ENCODE measurements at regions not wholly inside any gene's neighbourhood (a gene's known extent, or its start where the extent isn't known, plus 50 kb on each side); places are given as distances from the start of the nearest gene placed in this dataset.

DNA sequence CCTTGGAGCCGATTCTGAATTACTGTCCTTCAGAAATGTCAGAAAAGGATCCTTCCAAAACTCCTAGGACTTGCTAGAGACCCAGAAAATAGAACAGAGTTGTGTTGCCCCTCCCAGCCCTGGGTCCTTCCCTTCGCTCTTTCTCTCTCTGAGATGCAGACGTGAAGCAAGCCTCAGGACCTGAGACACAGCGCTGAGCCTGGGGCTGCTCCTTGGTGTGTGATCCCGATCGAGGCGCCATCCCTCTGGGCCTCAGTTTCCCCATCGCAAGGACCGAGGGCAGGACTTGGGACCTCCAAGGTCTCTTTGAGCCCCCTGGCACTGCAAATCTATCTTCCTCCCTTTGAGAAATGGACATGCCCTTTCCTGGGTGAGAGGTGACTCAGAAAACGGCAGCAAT lies 533.5 kb downstream of the TBC1D22A start:
- DNase-seq (ENCODE audit: low read depth): no peak

DNA sequence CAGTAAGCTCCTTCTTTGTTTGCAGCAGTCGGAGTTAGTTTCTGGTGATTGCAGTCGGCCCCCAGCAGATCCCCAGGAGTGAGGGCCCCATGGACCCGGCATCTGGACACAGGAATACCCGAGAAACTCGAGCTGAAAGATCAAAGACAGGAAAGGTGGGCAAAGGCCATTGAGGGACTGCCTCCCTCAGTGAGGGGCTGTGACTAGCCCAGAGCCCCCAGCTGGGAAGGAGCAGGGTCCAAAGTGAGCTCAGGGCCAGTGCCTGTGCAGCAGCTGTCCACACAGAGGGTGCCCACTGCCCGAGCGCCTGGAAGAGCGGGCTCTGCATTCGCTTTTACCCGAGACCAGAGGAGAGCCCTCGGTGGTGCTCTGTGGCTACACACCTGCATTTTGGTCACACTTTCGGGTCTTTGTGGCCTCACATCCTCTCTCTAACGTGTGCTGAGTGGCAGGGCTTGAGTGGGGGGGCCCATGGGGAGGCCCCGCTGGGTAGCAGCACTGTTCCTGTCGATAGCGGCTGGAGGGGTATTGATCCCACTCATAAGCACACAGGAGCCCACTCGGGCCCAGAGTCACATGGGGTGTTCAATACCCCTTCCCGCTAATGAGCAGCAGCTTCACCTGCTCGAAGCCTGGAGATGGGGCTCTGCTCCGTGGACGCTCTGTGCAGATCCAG lies 532.9 kb downstream of the TBC1D22A start:
- DNase-seq (ENCODE audit: low read depth): no peak

DNA sequence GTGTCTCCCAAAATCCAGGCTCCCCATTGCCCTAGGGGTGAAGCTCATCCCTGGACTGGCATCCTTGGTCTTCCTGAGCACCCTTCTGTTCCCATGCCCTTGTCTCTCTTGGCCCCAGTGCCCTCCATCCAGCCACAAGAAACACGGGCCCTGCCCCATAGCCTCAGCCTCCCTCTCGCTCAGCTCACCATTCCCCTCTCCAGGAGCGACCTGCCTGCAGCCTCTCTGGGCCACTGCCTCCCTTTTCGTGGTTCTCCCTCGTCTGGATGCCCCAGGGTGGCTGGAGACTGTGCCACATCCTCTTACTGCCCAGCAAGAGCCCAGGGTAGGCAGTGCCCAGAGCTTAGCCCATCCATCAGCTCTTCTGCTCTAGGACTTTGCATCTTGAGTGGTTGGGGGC lies 532.1 kb downstream of the TBC1D22A start:
- no peak for DNase-seq (ENCODE audit: low read depth)

DNA sequence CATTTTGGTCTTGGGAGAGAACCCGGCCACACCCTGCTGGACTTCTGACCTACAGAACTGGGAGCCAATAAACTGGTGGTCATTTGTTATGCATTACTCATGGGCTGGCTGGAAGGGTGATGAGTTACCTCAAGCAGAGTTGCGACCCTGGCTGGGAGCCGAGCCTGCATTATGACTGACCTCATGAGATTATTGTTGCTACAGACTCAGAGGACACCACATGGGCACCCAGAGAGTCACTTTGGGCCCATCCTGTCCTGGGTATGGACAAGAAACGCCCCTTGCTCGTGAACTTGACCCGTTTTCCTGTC lies 531.7 kb downstream of the TBC1D22A start:
- no peak for DNase-seq (ENCODE audit: low read depth)

DNA sequence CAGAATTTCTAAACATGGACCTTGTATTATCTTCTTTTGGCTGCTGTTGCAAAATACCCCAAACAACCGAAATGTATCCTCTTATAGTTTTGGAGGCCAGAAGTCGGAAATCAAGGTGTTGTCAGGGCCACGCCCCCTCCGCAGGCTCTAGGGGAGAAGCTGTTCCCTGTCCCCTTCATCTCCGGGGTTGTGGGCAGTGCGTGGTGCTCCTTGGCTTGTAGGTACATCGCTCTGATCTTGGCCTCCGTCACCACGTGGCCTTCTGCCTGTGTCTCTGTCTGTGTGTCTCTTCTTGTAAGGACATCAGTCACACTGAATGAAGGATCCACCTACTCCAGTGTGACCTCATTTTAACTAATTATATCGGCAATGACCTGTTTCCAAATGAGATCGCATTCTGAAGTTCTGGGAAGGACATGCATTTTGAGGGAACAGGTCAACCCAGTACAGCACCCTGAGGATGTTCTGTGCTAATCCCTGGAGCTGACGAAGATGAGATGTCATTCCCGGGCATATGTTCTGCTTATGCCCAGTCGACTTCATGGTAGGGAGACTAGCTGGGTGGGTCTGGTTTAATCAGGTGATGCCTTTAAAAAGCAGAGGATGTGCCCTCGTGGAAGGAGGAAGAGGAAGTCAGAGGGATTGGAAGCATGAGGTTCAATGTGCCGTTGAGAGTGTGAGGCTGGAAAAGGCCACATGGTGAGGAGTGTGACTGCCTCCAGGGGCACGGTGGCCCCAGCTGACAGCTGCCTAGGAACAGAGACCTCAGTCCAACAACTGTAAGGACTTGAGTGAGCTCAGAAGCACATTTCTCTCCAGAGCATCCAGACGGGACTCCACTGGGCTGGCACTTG lies 531.1 kb downstream of the TBC1D22A start:
- no peak for DNase-seq (ENCODE audit: low read depth)

DNA sequence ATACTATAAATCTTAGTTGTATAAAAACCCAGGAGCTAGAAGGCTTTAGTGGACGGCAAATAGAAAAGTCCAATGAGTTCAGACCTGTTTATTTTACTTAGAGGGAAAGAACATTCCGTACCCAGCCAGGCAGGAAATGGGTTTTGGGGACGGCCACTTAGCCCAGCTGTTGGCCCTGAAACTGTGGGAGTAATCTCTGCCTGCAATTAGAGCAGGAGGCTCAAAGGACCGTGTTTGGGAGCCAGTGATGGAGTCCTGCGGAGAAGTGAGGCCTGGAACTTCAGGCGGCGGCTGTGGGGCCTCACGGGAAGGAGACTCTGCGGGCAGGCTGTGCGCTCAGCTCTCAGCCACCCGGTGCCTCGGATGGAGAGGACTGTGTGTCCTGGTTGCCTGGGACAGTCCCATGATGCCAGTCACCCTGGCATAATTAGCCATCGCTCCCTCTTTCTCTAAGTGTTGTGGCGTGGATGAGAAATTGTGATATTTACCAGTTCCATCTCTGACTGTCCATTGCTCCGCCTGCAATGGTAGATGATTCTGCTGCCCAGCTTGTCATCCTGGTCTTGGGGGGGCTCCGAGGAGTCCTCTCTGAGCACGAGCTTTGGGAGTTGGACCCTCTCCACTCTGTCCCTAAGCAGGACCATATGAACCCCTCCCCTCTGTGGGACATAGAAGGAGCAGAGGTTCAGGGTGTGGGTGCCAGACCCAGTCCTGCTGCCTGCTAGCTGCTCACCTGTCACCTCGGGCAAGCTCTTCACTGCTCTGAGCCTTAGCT lies 530.3 kb downstream of the TBC1D22A start:
- DNase-seq (ENCODE audit: low read depth): no peak

DNA sequence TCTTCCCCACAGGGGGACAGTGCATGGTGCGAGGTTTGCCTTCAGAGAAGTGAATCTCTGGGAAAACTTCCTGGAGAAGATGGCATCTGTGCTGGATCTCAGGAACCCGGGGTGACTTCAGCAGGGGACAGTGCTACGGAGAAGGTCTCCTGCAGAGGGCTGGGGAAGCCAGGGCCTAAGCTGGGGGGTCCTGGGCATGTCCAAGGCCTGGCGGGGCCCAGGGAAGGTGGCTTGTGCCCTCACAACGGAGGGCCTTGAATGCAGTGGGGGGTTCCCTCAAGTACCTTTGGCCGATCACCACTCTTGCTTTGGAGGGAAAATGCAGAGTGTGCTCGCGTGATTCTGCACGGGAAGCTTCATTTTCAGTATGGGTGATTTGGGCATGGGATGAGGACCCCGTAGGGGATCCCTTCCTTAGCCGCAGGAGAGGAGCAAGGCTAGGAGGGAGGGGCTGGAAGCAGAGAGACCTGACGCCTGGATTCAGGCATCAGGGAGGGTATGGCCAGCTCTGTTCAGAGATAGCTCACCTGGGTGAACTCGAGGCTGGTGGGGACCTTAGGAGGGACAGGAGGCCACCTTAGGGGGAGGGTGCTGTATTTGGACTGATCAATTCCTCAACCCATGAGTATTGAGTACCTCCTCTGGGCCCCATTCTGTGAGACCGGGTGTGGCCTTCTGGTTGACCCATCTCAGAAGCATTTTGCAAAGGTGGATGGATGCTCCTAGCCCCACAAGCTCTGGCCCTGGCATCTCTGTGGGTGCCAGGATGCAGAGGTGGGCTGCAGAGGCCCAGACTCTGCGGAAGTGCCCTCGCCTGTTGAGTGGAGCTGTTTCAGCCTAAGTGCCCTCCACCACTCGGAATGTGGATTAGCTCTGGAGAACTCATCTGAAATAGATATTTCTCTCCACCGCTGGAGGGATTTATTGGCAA lies 529.4 kb downstream of the TBC1D22A start:
- DNase-seq (ENCODE audit: low read depth): no peak

DNA sequence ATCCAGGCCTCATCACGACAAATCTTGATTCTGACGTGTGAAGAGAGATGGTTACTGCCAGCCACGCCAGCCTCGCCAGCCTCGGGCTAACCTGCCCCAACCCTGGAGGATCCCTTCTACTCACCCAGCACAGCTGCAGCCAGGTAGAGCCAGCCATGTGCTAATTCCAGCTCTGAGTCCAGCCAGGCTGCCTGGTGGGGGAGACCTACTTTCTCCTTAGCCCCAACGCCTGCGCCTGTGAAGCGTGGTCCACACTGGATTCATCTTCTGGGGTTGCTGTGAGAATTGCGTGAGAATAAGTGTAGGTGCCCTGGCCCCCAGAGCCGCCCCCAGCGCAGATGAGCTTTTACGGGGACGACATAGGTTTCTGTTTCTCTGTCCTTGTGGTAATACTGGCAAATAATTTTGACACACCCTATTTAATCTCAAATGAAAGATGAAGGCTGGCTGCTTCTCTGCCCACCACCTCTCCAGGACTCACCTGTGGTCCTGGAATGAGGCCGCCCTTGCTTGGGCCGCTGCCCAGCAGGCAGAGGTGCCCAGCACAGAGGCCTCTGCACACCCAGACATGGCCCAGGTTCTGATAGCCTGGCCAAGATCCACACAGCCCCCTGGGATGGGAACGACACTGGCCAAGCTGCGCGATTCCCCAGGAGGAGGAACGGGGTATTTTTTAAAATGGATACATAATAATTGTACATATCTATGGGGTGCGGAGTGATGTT lies 528.4 kb downstream of the TBC1D22A start:
- no peak for DNase-seq (ENCODE audit: low read depth)

DNA sequence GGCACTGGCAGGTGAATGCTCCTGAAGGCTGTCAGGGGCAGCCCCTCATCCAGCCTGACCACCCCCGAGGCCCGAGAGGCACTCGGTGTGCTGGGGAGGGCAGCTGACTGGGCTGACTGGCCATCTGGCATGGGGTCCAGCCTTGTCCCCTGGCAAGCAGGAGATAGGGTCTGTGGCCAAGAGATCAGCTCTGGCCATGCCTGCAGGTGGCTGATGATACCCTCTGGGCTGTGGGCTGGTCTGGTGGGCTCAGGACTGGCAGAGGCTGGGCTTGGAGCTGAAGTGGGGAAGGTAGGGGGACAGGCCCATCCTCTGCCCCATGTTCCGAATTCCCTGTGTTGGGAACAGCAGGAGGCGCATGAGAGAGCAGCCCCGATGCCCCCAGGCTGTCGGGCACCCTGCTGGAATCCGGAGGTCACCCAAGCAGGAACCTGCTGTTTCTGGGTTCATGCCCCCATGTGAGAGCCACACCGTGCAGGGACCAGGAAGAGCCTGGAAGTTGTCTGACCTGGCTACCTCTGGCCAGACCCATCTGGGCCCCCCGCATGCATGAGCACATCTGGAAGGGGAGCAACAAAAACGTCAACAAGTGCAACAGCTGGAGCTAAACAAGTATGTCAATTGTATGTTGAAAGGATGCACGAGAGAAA lies 527.0 kb downstream of the TBC1D22A start:
- no peak for DNase-seq (ENCODE audit: low read depth)

DNA sequence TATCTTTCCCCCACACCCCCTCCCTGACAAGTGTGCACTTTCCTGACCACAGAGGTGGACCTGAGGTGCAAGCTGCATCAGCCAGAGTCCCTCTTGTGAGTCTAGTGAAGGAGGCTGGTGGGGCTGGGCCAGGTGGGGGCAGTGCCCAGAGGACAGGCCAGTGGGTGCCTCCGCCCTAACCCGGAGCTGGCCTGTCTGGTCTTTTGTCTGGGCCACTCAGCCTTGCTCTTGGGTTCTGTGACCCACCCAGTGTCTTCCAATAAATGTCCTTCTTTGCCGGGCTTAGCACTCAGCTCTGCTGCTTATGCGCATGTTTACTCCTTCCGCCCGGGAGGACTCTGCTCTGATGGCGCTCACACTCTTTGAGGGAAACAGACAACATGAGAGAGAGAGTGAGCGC lies 526.2 kb downstream of the TBC1D22A start:
- DNase-seq (ENCODE audit: low read depth): no peak

DNA sequence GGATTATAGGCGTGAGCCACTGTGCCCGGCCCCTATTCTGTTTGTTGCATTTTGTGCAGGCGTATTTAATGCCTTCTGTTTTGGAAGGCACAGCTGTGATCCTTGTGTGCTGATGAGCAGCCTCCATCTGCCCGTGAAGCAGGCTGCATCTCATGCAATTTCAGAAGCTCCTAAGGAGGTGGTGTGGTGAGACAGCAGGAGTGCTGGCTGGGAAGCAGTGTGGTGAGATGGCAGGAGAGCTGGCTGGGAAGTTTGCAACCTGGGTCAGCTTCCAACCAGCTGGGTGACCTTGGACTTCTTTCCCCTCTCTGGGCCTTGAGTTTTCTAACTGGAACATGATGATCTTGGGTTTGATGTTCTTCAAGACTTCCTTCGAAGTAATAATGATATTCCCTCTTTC lies 525.1 kb downstream of the TBC1D22A start:
- no peak for DNase-seq (ENCODE audit: low read depth)

DNA sequence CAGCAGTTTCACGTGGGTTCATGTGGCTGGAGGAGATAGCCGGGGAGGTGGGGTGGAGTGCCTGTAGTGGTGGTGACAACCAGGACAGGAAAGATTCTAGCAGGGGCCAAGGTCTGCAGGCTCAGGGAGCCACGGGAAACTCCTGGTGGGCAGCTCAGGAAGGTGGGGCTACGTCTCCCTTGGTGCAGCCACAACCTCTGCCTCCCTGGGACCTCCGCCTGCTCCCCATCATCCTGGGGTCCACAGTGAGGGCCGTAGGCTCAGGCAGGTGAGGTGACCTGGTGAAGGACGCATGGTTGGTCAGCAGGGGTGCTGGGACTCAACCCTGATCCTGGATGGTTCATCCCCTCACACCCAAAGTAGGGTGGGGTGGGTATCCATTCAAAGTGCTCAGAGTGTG lies 524.1 kb downstream of the TBC1D22A start:
- no peak for DNase-seq (ENCODE audit: low read depth)

DNA sequence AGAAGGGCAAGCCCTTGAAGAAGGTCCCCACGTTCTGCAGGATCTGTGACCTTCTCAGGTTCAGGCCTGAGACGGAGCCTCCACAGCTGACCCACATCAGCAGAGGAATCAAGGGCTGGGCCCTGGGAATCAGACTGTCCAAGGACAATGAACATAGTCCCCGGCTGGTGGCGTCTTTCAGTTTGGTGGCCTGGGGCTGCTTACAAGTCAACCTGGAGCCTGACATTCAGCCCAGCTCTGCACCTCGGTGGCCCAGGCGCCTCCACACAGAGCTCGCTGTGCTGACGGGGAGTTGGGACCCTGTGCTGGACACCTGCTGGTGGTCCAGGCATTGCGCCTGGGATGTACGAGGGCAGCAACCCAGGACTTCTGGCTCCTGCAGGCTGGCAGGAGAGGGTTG lies 523.5 kb downstream of the TBC1D22A start:
- no peak for DNase-seq (ENCODE audit: low read depth)

DNA sequence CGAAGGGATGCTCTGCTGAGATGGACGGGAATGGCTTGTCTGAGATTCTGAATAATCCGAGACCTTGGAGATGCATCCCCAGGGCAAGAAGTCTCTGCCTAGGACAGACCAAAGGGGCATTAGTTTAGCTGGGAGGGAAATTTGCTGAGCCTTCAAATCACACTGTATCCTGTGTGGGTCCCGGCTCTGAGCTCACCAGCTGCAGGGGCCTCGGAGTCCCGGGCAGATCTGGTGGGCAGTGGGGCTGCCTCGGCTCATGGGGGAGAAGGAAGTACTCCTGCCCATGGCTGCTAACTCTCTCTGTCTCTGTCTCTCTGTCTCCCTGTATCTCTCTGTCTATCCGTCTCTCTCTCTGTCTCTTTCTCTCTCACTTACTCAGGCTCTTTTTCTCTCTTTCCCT lies 522.4 kb downstream of the TBC1D22A start:
- no peak for DNase-seq (ENCODE audit: low read depth)

DNA sequence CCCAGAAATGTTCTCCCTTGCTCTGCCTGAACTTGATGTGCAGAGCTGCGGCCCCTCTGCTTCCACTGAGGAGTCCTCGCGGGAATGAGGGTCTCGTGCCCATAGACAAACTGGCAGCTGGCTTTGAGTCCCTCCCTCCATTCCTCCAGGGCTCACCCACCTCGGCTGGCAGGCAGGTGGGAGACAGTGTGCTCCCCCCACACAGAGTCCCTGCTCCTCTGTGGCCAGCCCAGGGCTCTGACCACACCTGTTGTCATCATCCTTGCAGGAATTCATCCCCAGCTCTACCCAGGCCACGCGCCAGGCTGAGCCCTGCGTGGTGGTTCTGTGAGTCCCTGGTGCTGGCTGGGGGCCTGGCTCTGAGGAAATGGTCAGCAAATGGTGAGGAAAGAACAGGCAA lies 521.9 kb downstream of the TBC1D22A start:
- DNase-seq (ENCODE audit: low read depth): no peak

DNA sequence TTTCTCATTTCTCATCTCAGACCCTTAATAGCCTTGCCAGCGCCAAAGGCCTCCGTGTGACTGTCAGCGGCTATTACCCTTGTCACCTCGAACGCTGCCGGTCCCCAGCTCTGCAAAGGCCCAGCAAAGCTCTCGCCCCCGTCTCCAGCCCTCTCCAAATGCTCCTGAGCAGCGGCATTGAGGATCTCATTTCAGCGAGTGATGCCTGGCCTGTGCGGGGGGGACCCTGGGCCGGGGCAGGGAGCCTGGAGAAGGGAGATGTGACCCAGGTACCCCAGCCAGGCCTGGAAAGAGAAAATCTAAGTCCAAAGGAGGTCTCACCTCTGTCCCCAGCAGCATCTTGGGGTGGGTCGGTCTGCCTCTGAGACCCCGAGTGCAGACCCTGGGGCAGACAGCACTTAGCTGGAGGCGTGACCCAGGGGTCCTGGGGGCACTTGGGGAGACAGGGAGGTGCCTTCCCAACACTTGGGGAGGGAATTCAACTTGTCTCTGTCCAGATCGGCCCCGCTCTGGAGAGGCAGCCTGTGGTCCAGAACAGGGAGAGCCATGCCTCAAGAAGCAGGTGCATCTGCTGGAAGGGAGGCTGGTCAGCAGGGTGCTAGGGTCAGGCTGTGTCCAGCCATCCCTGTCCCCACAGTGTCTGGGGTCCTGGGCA lies 521.3 kb downstream of the TBC1D22A start:
- no peak for DNase-seq (ENCODE audit: low read depth)

DNA sequence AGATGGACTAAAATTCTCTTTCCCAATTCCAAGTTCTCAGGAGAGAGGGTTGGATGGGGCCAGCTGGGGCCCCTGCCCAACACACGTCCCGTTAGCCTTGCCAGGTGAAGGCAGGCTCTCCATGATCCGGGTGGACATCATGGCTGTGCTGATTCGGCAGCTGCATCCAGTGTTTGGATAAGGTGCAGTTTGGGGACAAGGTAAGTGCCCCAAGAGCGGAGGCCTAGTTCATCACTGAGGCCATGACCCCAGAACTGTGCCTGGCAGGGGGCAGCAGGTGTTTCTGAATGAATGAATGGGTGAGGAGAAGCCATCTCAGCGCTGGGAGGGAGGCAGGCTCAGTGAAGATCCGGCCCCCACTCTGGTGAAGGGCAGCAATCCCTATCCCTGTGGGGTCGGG lies 520.4 kb downstream of the TBC1D22A start:
- DNase-seq (ENCODE audit: low read depth): no peak

DNA sequence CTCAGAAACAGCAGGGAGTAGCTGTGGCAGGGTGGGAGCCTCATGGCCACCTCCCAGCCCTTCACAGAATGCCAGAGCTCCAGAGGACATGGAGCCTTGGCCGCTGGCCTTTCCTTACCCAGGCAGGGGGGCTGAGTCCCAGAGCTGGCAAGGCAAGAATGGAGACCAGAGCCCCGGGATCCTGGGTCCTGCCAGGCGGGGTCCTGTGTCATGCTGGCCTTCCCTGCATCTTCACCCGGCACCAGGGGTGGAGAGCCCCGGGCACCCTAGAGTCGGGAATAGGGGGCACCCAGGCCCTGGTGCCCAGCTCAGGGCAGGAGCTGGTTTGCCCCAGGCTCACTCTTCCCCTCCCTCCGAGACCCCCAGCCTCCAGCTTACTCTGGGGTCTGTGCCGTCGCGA lies 519.9 kb downstream of the TBC1D22A start:
- DNase-seq (ENCODE audit: low read depth): no peak

DNA sequence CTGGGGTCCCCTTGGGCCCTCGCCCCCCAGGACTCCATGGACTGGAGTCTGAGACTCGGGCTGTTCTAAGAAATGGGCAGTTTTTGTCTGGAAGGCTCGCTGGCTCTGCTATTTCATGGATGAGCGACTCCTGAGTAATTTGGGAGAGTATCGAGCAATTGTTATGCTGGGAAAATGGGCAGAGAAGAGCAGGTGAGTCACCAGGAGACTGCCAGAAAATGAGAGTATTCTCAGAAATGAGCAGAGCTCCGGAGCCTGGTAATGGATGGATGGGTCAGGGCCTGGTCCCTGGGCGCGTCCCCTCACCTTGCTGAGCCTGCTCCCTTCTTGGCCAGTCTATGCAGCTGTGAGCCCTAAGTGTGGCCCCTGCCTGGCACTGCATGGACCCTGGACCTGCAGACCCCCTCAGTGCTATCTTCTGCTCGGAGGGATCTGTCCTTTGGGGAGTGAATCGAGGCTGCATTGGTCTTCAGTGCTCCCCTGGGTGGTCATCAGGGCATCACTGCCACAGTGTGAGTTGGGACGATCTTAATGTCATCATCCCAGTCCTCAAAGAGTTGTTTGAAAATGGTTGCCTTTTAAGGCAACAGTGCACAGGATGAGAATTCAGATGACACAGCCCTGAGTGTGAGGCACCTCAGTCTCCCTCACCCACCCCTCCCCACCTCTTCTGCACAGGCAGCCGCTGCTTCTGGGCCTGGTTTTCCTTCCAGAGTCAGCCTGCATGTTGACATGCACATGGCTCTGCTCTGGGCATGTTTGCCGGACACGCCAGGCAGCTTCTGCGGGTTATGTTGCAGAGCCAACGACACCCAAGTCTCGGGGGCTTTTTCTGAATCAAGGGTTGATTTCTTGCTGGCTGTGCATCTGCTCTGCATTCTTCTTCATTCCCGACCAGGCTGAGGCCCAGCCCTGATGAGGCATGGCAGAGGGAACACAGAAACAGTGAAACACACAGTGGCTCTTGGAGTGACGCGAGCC lies 519.0 kb downstream of the TBC1D22A start:
- no peak for DNase-seq (ENCODE audit: low read depth)
